ENCODE measurements at regions not wholly inside any gene's neighbourhood (a gene's known extent, or its start where the extent isn't known, plus 50 kb on each side); places are given as distances from the start of the nearest gene placed in this dataset.

- TF ChIP-seq ZNF462 (CRISPR knock-in tag; IDR thresholded peaks at IDR 0.05), result no peak
Measured at GRCh38 chr13:104831831-104832230, 1703.6 kb downstream of the EFNB2 start (continued).

- Histone ChIP-seq H3K4me2 (no peak overlapping the region), H3K27ac (ENCODE audit: low read depth) (no peak overlapping the region), H3K36me3 (ENCODE audit: insufficient read depth) (no peaks in the 10 kb centered on the region), H4K20me1 (replicated peaks; ENCODE audit: insufficient read depth) (no peaks in the 10 kb centered on the region), H3K27me3 (ENCODE audit: insufficient read depth) (no peaks in the 10 kb centered on the region), H2AFZ (no peak overlapping the region), H3K9me2 (ENCODE audit: insufficient read depth) (peaks cover 17% of the 10 kb centered on the region), H3K4me3 (no peak overlapping the region), H3K4me1 (ENCODE audit: insufficient read depth) (no peaks in the 10 kb centered on the region), H3F3A (replicated peaks; ENCODE audit: low read depth) (no peaks in the 10 kb centered on the region), H3K79me2 (replicated peaks; ENCODE audit: insufficient read depth) (no peaks in the 10 kb centered on the region)
- ATAC-seq (no peak), DNase-seq (ENCODE audit: low spot score) (no peak)
- peaks cover 4% of the 10 kb centered on the region for H3K27me3 Mint-ChIP-seq (ENCODE audit: insufficient read depth, low read depth, poor library complexity)
- H3K4me1 Mint-ChIP-seq, result no peaks in the 10 kb centered on the region
- no peaks in the 10 kb centered on the region; the same call in 2 of the 3 replicates for H3K9me3 Mint-ChIP-seq
- no peak for TF ChIP-seq STAT1 (IDR thresholded peaks at IDR 0.05; ENCODE audit: unreplicated experiment)
- no peak for TF ChIP-seq EZH2 (IDR thresholded peaks at IDR 0.05; ENCODE audit: low read depth, unreplicated experiment)
- TF ChIP-seq CTCF (conservative IDR thresholded peaks at IDR 0.05; ENCODE audit: low read depth in 2 of 2), result no peak
- TF ChIP-seq NANOG (IDR thresholded peaks at IDR 0.05; ENCODE audit: borderline replicate concordance), result no peak
- TF ChIP-seq ZNF462 (CRISPR knock-in tag; IDR thresholded peaks at IDR 0.05), result no peak
- no peak for TF ChIP-seq ETS1 (IDR thresholded peaks at IDR 0.05)
- H3K36me3 Mint-ChIP-seq (ENCODE audit: low read depth), result no peaks in the 10 kb centered on the region; the same call in 2 of the 3 replicates
- no peak overlapping the region for H3K27ac Mint-ChIP-seq
- no peak overlapping the region for H3K4me3 Mint-ChIP-seq
Measured at GRCh38 chr13:104823709-104824108, 1711.8 kb downstream of the EFNB2 start.

All from GM23338 (cell line).